Endothelial cell (in vitro differentiated cells): ENCODE measurements at regions not wholly inside any gene's neighbourhood (a gene's known extent, or its start where the extent isn't known, plus 50 kb on each side); places are given as distances from the start of the nearest gene placed in this dataset.

Experiments used
- DNase-seq: peaks from one replicate; pipeline ENCODE4 v3.0.0; 2021; ENCODE audit warnings: low spot score
- H3K27ac Mint-ChIP-seq: one replicate; pipeline ENCODE4 v1.8.0; 2021; ENCODE audit warnings: mixed read lengths, inconsistent platforms; ENCODE audit not compliant: unreplicated experiment
- H3K27me3 Mint-ChIP-seq: one replicate; pipeline ENCODE4 v1.8.0; 2021; ENCODE audit warnings: mild to moderate bottlenecking, moderate library complexity, mixed read lengths, inconsistent platforms; ENCODE audit not compliant: unreplicated experiment
- H3K36me3 Mint-ChIP-seq: one replicate; pipeline ENCODE4 v1.8.0; 2021; ENCODE audit warnings: mild to moderate bottlenecking, low read depth, mixed read lengths, inconsistent platforms; ENCODE audit not compliant: unreplicated experiment
- H3K4me1 Mint-ChIP-seq: one replicate; pipeline ENCODE4 v1.8.0; 2021; ENCODE audit warnings: mild to moderate bottlenecking, mixed read lengths, inconsistent platforms; ENCODE audit not compliant: unreplicated experiment
- H3K4me3 Mint-ChIP-seq: one replicate; pipeline ENCODE4 v1.8.0; 2021; ENCODE audit warnings: mild to moderate bottlenecking, mixed read lengths, inconsistent platforms; ENCODE audit not compliant: unreplicated experiment
- H3K9me3 Mint-ChIP-seq: one replicate; pipeline ENCODE4 v1.8.0; 2021; ENCODE audit warnings: mixed read lengths, inconsistent platforms; ENCODE audit not compliant: unreplicated experiment
- TF ChIP-seq, protein P1 (sequence below): fragments of 200-600 bp; sonication (generic); IDR thresholded peaks from one replicate; pipeline ENCODE4 v1.5.0; 2021; ENCODE audit warnings: antibody characterized with exemption; ENCODE audit not compliant: unreplicated experiment

DNA sequence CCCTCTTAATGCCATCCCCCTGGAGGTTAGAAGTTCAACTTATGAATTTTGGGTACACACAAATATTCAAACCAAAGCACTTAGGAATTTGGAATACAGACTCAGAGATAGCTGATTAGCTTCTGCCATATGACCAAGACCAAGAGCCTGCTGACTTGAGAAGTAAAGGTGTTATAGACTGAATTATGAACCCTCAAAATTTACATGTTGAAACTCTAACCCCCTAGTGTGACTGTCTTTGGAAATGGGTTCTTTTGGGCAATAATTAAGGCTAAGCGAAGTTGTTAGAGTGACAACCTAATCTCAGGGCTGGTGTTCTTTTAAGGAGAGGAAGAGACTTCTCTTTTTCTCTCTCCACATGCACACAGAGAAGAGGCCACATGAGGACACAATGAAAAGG, 151.2 kb downstream of the COX18 start:
- no peak for DNase-seq
- TF ChIP-seq, protein P1, sequence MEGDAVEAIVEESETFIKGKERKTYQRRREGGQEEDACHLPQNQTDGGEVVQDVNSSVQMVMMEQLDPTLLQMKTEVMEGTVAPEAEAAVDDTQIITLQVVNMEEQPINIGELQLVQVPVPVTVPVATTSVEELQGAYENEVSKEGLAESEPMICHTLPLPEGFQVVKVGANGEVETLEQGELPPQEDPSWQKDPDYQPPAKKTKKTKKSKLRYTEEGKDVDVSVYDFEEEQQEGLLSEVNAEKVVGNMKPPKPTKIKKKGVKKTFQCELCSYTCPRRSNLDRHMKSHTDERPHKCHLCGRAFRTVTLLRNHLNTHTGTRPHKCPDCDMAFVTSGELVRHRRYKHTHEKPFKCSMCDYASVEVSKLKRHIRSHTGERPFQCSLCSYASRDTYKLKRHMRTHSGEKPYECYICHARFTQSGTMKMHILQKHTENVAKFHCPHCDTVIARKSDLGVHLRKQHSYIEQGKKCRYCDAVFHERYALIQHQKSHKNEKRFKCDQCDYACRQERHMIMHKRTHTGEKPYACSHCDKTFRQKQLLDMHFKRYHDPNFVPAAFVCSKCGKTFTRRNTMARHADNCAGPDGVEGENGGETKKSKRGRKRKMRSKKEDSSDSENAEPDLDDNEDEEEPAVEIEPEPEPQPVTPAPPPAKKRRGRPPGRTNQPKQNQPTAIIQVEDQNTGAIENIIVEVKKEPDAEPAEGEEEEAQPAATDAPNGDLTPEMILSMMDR = no peak
- Mint-ChIP-seq H3K27me3 (no peaks in the 10 kb centered on the region), H3K9me3 (no peaks in the 10 kb centered on the region), H3K36me3 (no peaks in the 10 kb centered on the region), H3K27ac (no peak overlapping the region), H3K4me3 (no peak overlapping the region), H3K4me1 (no peaks in the 10 kb centered on the region)

DNA sequence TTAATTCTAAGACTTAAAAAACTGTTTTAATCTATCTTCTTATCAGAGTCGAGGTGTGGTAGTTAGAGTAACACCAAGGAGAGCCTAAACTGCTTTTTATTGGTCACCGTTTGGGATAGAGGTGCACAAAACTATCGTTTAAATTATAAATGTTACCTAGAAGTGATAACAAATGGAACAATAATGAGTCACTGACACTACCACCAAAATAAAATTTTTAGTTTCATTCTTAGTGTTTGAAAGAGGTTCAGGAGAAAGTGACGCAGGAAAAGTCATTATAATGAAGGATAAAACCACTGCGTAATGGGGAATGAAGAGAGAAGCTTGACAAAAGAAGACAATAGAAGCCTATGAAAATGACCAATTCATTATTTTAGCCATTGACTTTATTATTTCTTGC, 158.2 kb downstream of the COX18 start:
- no peaks in the 10 kb centered on the region for H3K9me3 Mint-ChIP-seq
- TF ChIP-seq, protein P1 = no peak
- H3K27ac Mint-ChIP-seq = no peak overlapping the region
- no peak overlapping the region for H3K4me3 Mint-ChIP-seq
- peaks cover 3% of the 10 kb centered on the region for H3K27me3 Mint-ChIP-seq
- no peaks in the 10 kb centered on the region for H3K4me1 Mint-ChIP-seq
- DNase-seq = no peak
- H3K36me3 Mint-ChIP-seq = no peaks in the 10 kb centered on the region

DNA sequence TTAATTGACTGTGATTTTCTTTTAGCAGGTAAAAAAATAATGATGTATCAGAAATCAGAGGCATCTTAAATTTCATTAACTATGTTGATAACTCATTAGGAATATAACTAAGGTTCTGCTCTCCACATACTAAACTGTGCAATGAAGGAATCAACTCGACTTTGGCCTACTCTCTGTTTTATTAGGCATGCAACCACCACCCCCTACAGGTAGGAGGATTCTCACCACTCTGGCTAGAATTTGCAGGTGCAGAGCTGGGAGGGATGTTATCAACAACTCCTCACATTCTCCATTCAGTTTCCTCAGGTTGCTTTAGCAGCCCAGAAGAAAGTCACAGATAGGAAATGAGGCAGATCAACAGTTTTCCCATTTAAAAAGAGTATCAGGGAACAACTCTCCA, 160.1 kb downstream of the COX18 start:
- H3K4me3 Mint-ChIP-seq = no peak overlapping the region
- no peaks in the 10 kb centered on the region for H3K4me1 Mint-ChIP-seq
- H3K36me3 Mint-ChIP-seq = no peaks in the 10 kb centered on the region
- H3K27me3 Mint-ChIP-seq = peaks cover 3% of the 10 kb centered on the region
- no peak overlapping the region for H3K27ac Mint-ChIP-seq
- H3K9me3 Mint-ChIP-seq = no peaks in the 10 kb centered on the region
- TF ChIP-seq, protein P1 = no peak
- DNase-seq = peak; percentile 13

DNA sequence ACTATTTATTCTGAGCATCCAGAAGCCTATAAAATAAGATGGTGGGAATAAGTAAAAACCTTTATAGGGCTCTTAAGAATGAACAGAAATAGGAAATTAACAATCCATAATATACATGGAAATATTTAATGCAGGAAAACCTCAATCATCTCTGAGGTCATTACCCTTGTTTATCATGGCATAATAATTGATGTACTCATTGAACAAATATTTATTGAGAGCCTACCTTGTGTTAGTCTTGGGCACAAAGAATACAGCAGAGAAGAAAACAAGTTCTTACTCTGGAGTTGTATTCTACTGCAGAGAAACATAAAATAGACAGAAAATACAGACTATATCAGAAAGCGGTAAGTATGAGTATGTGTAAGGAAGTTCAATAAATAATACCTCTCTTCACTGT, 167.2 kb downstream of the COX18 start:
- TF ChIP-seq, protein P1 = no peak
- H3K4me1 Mint-ChIP-seq = no peaks in the 10 kb centered on the region
- H3K27me3 Mint-ChIP-seq = no peaks in the 10 kb centered on the region

DNA sequence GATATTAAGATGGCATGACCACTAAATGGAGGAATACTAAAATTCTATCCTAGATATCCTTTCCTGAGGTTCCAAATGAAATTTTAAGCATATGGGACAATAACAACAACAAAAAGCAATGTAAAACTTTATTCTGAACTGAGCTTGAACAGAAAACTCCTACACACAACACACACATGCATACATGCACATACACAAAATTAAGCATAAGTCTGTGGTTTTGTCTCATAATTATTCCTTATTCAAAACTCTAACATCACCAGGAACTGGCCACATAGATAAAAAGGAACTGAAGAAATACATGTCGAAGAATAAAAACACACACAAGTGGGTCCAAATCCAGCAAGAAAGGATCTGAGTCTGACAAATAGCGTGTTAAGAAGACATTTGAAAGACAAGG, 168.0 kb downstream of the COX18 start:
- Mint-ChIP-seq H3K9me3 (no peaks in the 10 kb centered on the region), H3K27me3 (no peaks in the 10 kb centered on the region), H3K36me3 (no peaks in the 10 kb centered on the region), H3K27ac (no peak overlapping the region), H3K4me1 (no peaks in the 10 kb centered on the region), H3K4me3 (no peak overlapping the region)
- no peak for DNase-seq
- TF ChIP-seq, protein P1 = no peak

More for the DNA sequence above, 167.2 kb downstream of the COX18 start:
- no peak overlapping the region for H3K27ac Mint-ChIP-seq
- H3K36me3 Mint-ChIP-seq = no peaks in the 10 kb centered on the region
- no peak overlapping the region for H3K4me3 Mint-ChIP-seq
- no peak for DNase-seq
- no peaks in the 10 kb centered on the region for H3K9me3 Mint-ChIP-seq
